ENCODE measurements at regions not wholly inside any gene's neighbourhood (a gene's known extent, or its start where the extent isn't known, plus 50 kb on each side); places are given as distances from the start of the nearest gene placed in this dataset.

- Histone ChIP-seq H3K4me1 (ENCODE audit: control insufficient read depth in 1 of 2, insufficient read depth in 2 of 2, low read depth in 1 of 2, low read length in 1 of 2) (no peaks in the 10 kb centered on the region), H3K4me3 (ENCODE audit: low read depth in 2 of 2, low read length in 1 of 2) (no peak overlapping the region), H3K4me2 (no peak overlapping the region), H3K9me2 (no peaks in the 10 kb centered on the region), H3F3A (replicated peaks; ENCODE audit: insufficient read depth) (no peaks in the 10 kb centered on the region), H2AFZ (ENCODE audit: low read depth) (no peak overlapping the region), H3K27me3 (ENCODE audit: insufficient read depth) (no peaks in the 10 kb centered on the region), H3K27ac (ENCODE audit: low read depth in 2 of 2, low read length in 1 of 2) (no peak overlapping the region), H4K20me1 (ENCODE audit: insufficient read depth) (no peaks in the 10 kb centered on the region), H3K9ac (no peak overlapping the region), H3K79me2 (ENCODE audit: insufficient read depth) (no peaks in the 10 kb centered on the region), H3K9me3 (no peaks in the 10 kb centered on the region), H3K36me3 (replicated peaks in 1 of 2; ENCODE audit: control insufficient read depth in 1 of 2, insufficient read depth in 2 of 2, low read length in 1 of 2) (no peaks in the 10 kb centered on the region)
- ChIA-PET CTCF (interaction anchor here (1.0 to 1.9 kb wide), 2 partner anchors 11 to 343 kb away, joined by 3 to 7 read pairs; no protein-coding TSS in a partner anchor), POLR2A (no interaction called here)
- DNase-seq, result no peak
- WGBS (ENCODE audit: low lambda C conversion rate), result 44% methylated on average over 3 of the region's 3 CpGs
- no peak for TF ChIP-seq EZH2phosphoT487 (IDR thresholded peaks at IDR 0.05; ENCODE audit: borderline replicate concordance, low read depth)
- TF ChIP-seq PBX3 (IDR thresholded peaks at IDR 0.05), result no peak
- no peak for TF ChIP-seq GABPA (IDR thresholded peaks at IDR 0.05; ENCODE audit: low read depth)
- TF ChIP-seq FOXJ3 (CRISPR knock-in tag; IDR thresholded peaks at IDR 0.05), result no peak
- TF ChIP-seq USF1 (IDR thresholded peaks at IDR 0.05; ENCODE audit: borderline replicate concordance, low read depth), result no peak
- TF ChIP-seq TEAD4 (IDR thresholded peaks at IDR 0.05; ENCODE audit: borderline replicate concordance, insufficient read depth), result no peak
- TF ChIP-seq SMC3 (IDR thresholded peaks at IDR 0.05; ENCODE audit: low read depth, low read length), result no peak
- TF ChIP-seq POLR2AphosphoS5 (IDR thresholded peaks at IDR 0.05; ENCODE audit: low read depth, low read length), result no peak
- TF ChIP-seq FOXM1 (IDR thresholded peaks at IDR 0.05; ENCODE audit: low read depth), result no peak
- no peak for TF ChIP-seq MEF2A (IDR thresholded peaks at IDR 0.05; ENCODE audit: borderline replicate concordance, low read depth)
- TF ChIP-seq RFX5 (IDR thresholded peaks at IDR 0.05; ENCODE audit: low read length), result no peak
- TF ChIP-seq TAF1 (IDR thresholded peaks at IDR 0.05; ENCODE audit: borderline replicate concordance, low read depth, low read length), result no peak
- no peak for TF ChIP-seq YY1 (IDR thresholded peaks at IDR 0.05; ENCODE audit: low read depth)
- no peak for TF ChIP-seq CHD2 (IDR thresholded peaks at IDR 0.05; ENCODE audit: low read length, partially characterized antibody)
- TF ChIP-seq TCF12 (IDR thresholded peaks at IDR 0.05), result no peak
Observed at GRCh38 chr2:134107402-134107801, 146.5 kb upstream of the MGAT5 start.

GRCh38 chr2:134108113-134108512 is 145.8 kb upstream of the MGAT5 start:
- Histone ChIP-seq H3K27me3 (ENCODE audit: insufficient read depth) (no peaks in the 10 kb centered on the region), H3K9ac (no peak overlapping the region), H3K4me2 (no peak overlapping the region), H3K4me1 (ENCODE audit: control insufficient read depth in 1 of 2, insufficient read depth in 2 of 2, low read depth in 1 of 2, low read length in 1 of 2) (no peaks in the 10 kb centered on the region), H2AFZ (ENCODE audit: low read depth) (no peak overlapping the region), H3K27ac (ENCODE audit: low read depth in 2 of 2, low read length in 1 of 2) (no peak overlapping the region), H3K9me3 (no peaks in the 10 kb centered on the region), H3K9me2 (no peaks in the 10 kb centered on the region), H4K20me1 (ENCODE audit: insufficient read depth) (no peaks in the 10 kb centered on the region), H3F3A (replicated peaks; ENCODE audit: insufficient read depth) (no peaks in the 10 kb centered on the region), H3K36me3 (replicated peaks in 1 of 2; ENCODE audit: control insufficient read depth in 1 of 2, insufficient read depth in 2 of 2, low read length in 1 of 2) (no peaks in the 10 kb centered on the region), H3K4me3 (ENCODE audit: low read depth in 2 of 2, low read length in 1 of 2) (no peak overlapping the region), H3K79me2 (ENCODE audit: insufficient read depth) (no peaks in the 10 kb centered on the region)
- no peak for DNase-seq
- ChIA-PET CTCF (interaction anchor here (2.9 kb wide), 1 partner anchor 10 kb away, joined by 13 read pairs; no protein-coding TSS in a partner anchor), POLR2A (no interaction called here)
- 67% methylated on average over 4 of the region's 4 CpGs for WGBS (ENCODE audit: low lambda C conversion rate)
- TF ChIP-seq TEAD4 (IDR thresholded peaks at IDR 0.05; ENCODE audit: borderline replicate concordance, insufficient read depth) (no peak), RAD21 (IDR thresholded peaks at IDR 0.05; ENCODE audit: low read length) (no peak), ZBTB33 (IDR thresholded peaks at IDR 0.05; ENCODE audit: borderline replicate concordance, low read depth) (no peak), FOXJ3 (CRISPR knock-in tag; IDR thresholded peaks at IDR 0.05) (no peak), PBX3 (IDR thresholded peaks at IDR 0.05) (no peak), TCF12 (IDR thresholded peaks at IDR 0.05) (no peak), FOSL2 (IDR thresholded peaks at IDR 0.05; ENCODE audit: borderline replicate concordance, low read depth) (no peak), REST (IDR thresholded peaks at IDR 0.05; ENCODE audit: low read depth, low read length) (no peak), USF1 (IDR thresholded peaks at IDR 0.05; ENCODE audit: borderline replicate concordance, low read depth) (no peak)
